ENCODE measurements at regions not wholly inside any gene's neighbourhood (a gene's known extent, or its start where the extent isn't known, plus 50 kb on each side); places are given as distances from the start of the nearest gene placed in this dataset.

- TF ChIP-seq CTCF (conservative IDR thresholded peaks at IDR 0.05 in 1 of 2, IDR thresholded peaks at IDR 0.05 in 1 of 2; ENCODE audit: low read depth in 1 of 2, low read length in 2 of 2) (no peak), EZH2 (IDR thresholded peaks at IDR 0.05; ENCODE audit: low read length, missing control alignments) (no peak)
Measured at GRCh38 chrX:131441033-131441432, 102.8 kb upstream of the OR13H1 start.
